HCT116 (cell line): ENCODE measurements at regions not wholly inside any gene's neighbourhood (a gene's known extent, or its start where the extent isn't known, plus 50 kb on each side); places are given as distances from the start of the nearest gene placed in this dataset.

Experiments
- ATF3 ChIP-seq: IDR thresholded peaks from 2 replicates; pipeline ENCODE4 v1.6.1; 2012
- CEBPB ChIP-seq: IDR thresholded peaks from 2 replicates; pipeline ENCODE4 v1.6.1; 2012; ENCODE audit warnings: low read depth
- CTCF ChIP-seq, 3 experiments: fragments of 200-600 bp in 1 of 3; sonication (generic) in 1 of 3; IDR thresholded peaks in 2 of 3; conservative IDR thresholded peaks in 1 of 3; 2 replicates each; pipeline ENCODE4 v1.5.1; 2012 to 2017; ENCODE audit warnings: low read depth in 2 of 3, low read length in 2 of 3, antibody characterized with exemption in 1 of 3, borderline replicate concordance in 1 of 3, control low read depth in 1 of 3, mild to moderate bottlenecking in 1 of 3, mixed read lengths in 1 of 3, mixed run types in 1 of 3, moderate library complexity in 1 of 3; ENCODE audit not compliant: insufficient read depth in 1 of 3
- EGR1 ChIP-seq: IDR thresholded peaks from 2 replicates; pipeline ENCODE4 v1.6.1; 2012; ENCODE audit warnings: low read depth
- EZH2 ChIP-seq: fragments of 200-600 bp; sonication (generic); IDR thresholded peaks from 2 replicates; pipeline ENCODE4 v1.6.1; 2017; ENCODE audit warnings: antibody characterized with exemption, mixed run types
- EZH2phosphoT487 ChIP-seq: fragments of 200-600 bp; IDR thresholded peaks from 2 replicates; pipeline ENCODE4 v1.6.1; 2018; ENCODE audit warnings: antibody characterized with exemption, borderline replicate concordance
- POLR2A ChIP-seq: IDR thresholded peaks from 2 replicates; pipeline ENCODE4 v1.7.0; 2011; ENCODE audit warnings: borderline replicate concordance; ENCODE audit not compliant: insufficient read depth, insufficient read length; ENCODE audit errors: extremely low read depth
- POLR2AphosphoS5 ChIP-seq: IDR thresholded peaks from 2 replicates; pipeline ENCODE4 v1.6.1; 2011; ENCODE audit warnings: mild to moderate bottlenecking, low read depth, low read length, moderate library complexity
- RAD21 ChIP-seq: IDR thresholded peaks from 2 replicates; pipeline ENCODE4 v1.6.1; 2012; ENCODE audit warnings: low read depth, mild to moderate bottlenecking
- SP1 ChIP-seq: IDR thresholded peaks from 2 replicates; pipeline ENCODE4 v1.6.1; 2012; ENCODE audit warnings: low read depth
- SRF ChIP-seq: IDR thresholded peaks from 2 replicates; pipeline ENCODE4 v1.6.1; 2012; ENCODE audit warnings: low read depth
- TCF7L2 ChIP-seq: IDR thresholded peaks from 2 replicates; pipeline ENCODE4 v1.7.0; 2011; ENCODE audit warnings: borderline replicate concordance, inconsistent platforms; ENCODE audit not compliant: insufficient read depth, insufficient read length; ENCODE audit errors: extremely low read depth
- TF ChIP-seq, protein P1 (sequence below): IDR thresholded peaks from 2 replicates; pipeline ENCODE4 v1.6.1; 2012
- TF ChIP-seq, protein P2 (sequence below): IDR thresholded peaks from 2 replicates; pipeline ENCODE4 v1.6.1; 2012; ENCODE audit warnings: low read depth

GRCh38 chr5:171720086-171720485 is 65.5 kb upstream of the SMIM23 start:
- TF ChIP-seq CTCF (IDR thresholded peaks at IDR 0.05 in 2 of 3, conservative IDR thresholded peaks at IDR 0.05 in 1 of 3; ENCODE audit: borderline replicate concordance in 1 of 3, insufficient read depth in 1 of 3, low read depth in 2 of 3, low read length in 2 of 3) (no peak), POLR2AphosphoS5 (no peak), POLR2A (no peak), EZH2phosphoT487 (no peak), EGR1 (no peak), RAD21 (no peak), TCF7L2 (no peak), ATF3 (no peak), CEBPB (no peak), EZH2 (no peak), SRF (no peak), SP1 (no peak)
- TF ChIP-seq, protein P1, sequence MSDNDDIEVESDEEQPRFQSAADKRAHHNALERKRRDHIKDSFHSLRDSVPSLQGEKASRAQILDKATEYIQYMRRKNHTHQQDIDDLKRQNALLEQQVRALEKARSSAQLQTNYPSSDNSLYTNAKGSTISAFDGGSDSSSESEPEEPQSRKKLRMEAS = no peak
- TF ChIP-seq, protein P2, sequence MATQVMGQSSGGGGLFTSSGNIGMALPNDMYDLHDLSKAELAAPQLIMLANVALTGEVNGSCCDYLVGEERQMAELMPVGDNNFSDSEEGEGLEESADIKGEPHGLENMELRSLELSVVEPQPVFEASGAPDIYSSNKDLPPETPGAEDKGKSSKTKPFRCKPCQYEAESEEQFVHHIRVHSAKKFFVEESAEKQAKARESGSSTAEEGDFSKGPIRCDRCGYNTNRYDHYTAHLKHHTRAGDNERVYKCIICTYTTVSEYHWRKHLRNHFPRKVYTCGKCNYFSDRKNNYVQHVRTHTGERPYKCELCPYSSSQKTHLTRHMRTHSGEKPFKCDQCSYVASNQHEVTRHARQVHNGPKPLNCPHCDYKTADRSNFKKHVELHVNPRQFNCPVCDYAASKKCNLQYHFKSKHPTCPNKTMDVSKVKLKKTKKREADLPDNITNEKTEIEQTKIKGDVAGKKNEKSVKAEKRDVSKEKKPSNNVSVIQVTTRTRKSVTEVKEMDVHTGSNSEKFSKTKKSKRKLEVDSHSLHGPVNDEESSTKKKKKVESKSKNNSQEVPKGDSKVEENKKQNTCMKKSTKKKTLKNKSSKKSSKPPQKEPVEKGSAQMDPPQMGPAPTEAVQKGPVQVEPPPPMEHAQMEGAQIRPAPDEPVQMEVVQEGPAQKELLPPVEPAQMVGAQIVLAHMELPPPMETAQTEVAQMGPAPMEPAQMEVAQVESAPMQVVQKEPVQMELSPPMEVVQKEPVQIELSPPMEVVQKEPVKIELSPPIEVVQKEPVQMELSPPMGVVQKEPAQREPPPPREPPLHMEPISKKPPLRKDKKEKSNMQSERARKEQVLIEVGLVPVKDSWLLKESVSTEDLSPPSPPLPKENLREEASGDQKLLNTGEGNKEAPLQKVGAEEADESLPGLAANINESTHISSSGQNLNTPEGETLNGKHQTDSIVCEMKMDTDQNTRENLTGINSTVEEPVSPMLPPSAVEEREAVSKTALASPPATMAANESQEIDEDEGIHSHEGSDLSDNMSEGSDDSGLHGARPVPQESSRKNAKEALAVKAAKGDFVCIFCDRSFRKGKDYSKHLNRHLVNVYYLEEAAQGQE = no peak
